SK-N-SH (cell line): ENCODE measurements at regions not wholly inside any gene's neighbourhood (a gene's known extent, or its start where the extent isn't known, plus 50 kb on each side); places are given as distances from the start of the nearest gene placed in this dataset.

ENCODE experiments used
- CTCF ChIA-PET: fragments of 300-600, 350-600 bp; formaldehyde crosslinking; extraction: SDS; loops from one replicate; lab custom pipeline; 2021; lab: Yijun Ruan, JAX
- POLR2A ChIA-PET: fragments of 350-600 bp; sonication (Branson Sonifier 250); formaldehyde crosslinking; extraction: SDS; loops from one replicate; lab custom pipeline; 2020; ENCODE audit warnings: antibody characterized with exemption, inconsistent platforms; lab: Yijun Ruan, JAX
- DNase-seq: peaks from one replicate; pipeline ENCODE4 v3.0.0; 2012
- H2AFZ ChIP-seq: fragments of 200-600 bp; sonication (generic); 2 replicates; pipeline ENCODE4 v1.8.1; 2016; ENCODE audit warnings: antibody characterized with exemption, mild to moderate bottlenecking, low read depth
- H3F3A ChIP-seq: fragments of 200-600 bp; sonication (generic); replicated peaks from 2 replicates; pipeline ENCODE3; 2016; ENCODE audit warnings: antibody characterized with exemption, mild to moderate bottlenecking; ENCODE audit not compliant: insufficient read depth
- H3K27ac ChIP-seq, 2 experiments: fragments of 200-500 bp in 1 of 2; fragments of 200-600 bp in 1 of 2; sonication (Bioruptor generic) in 1 of 2; sonication (generic), shearing (Covaris generic) in 1 of 2; 2 replicates each; pipeline versions ENCODE4 v1.5.1 to v1.6.1; 2014 to 2016; ENCODE audit warnings: low read depth in 2 of 2, inconsistent platforms in 1 of 2, low read length in 1 of 2, mild to moderate bottlenecking in 1 of 2, mixed read lengths in 1 of 2
- H3K27me3 ChIP-seq: fragments of 200-600 bp; sonication (generic), shearing (Covaris generic); 2 replicates; pipeline ENCODE4 v1.6.1; 2016; ENCODE audit warnings: mixed run types; ENCODE audit not compliant: insufficient read depth
- H3K36me3 ChIP-seq, 2 experiments: fragments of 200-500 bp in 1 of 2; fragments of 200-600 bp in 1 of 2; sonication (Bioruptor generic) in 1 of 2; sonication (generic) in 1 of 2; replicated peaks in 1 of 2; 2 replicates each; pipeline versions ENCODE3 to v1.5.1; 2014 to 2016; ENCODE audit warnings: low read length in 1 of 2, mild to moderate bottlenecking in 1 of 2; ENCODE audit not compliant: insufficient read depth in 2 of 2, control insufficient read depth in 1 of 2
- H3K4me1 ChIP-seq, 2 experiments: fragments of 200-500 bp in 1 of 2; fragments of 200-600 bp in 1 of 2; sonication (Bioruptor generic) in 1 of 2; sonication (generic), shearing (Covaris generic) in 1 of 2; 2 replicates each; pipeline versions ENCODE4 v1.5.1 to v1.6.1; 2014 to 2016; ENCODE audit warnings: low read depth in 1 of 2, low read length in 1 of 2, mixed run types in 1 of 2; ENCODE audit not compliant: insufficient read depth in 2 of 2, control insufficient read depth in 1 of 2
- H3K4me2 ChIP-seq: fragments of 200-600 bp; sonication (generic), shearing (Covaris generic); 2 replicates; pipeline ENCODE4 v1.6.1; 2017; ENCODE audit warnings: mixed run types
- H3K4me3 ChIP-seq, 2 experiments: fragments of 200-500 bp in 1 of 2; fragments of 200-600 bp in 1 of 2; sonication (Bioruptor generic) in 1 of 2; sonication (generic), shearing (Covaris generic) in 1 of 2; 2 replicates each; pipeline versions ENCODE4 v1.5.1 to v1.8.1; 2014 to 2016; ENCODE audit warnings: low read depth in 2 of 2, inconsistent platforms in 1 of 2, low read length in 1 of 2, mild to moderate bottlenecking in 1 of 2, mixed read lengths in 1 of 2, moderate library complexity in 1 of 2
- H3K79me2 ChIP-seq: fragments of 200-600 bp; sonication (generic); 2 replicates; pipeline ENCODE4 v1.8.1; 2017; ENCODE audit warnings: mild to moderate bottlenecking; ENCODE audit not compliant: insufficient read depth
- H3K9ac ChIP-seq: fragments of 200-600 bp; sonication (generic); 2 replicates; pipeline ENCODE4 v1.6.1; 2017; ENCODE audit warnings: mixed run types
- H3K9me2 ChIP-seq: fragments of 200-600 bp; sonication (generic); 2 replicates; pipeline ENCODE4 v1.6.1; 2017; ENCODE audit warnings: mixed run types
- H3K9me3 ChIP-seq: fragments of 200-600 bp; sonication (generic); 2 replicates; pipeline ENCODE4 v1.6.1; 2017; ENCODE audit warnings: mixed run types, mild to moderate bottlenecking, moderate library complexity
- H4K20me1 ChIP-seq: fragments of 200-600 bp; sonication (generic); 2 replicates; pipeline ENCODE4 v1.6.1; 2017; ENCODE audit warnings: mild to moderate bottlenecking, mixed run types; ENCODE audit not compliant: insufficient read depth
- CHD2 ChIP-seq: fragments of 150-350 bp; IDR thresholded peaks from 2 replicates; pipeline ENCODE4 v1.6.1; 2018; ENCODE audit warnings: low read length; ENCODE audit not compliant: partially characterized antibody
- CTCF ChIP-seq: fragments of 200-600 bp; sonication (generic); IDR thresholded peaks from 2 replicates; pipeline ENCODE4 v1.6.1; 2017; ENCODE audit warnings: antibody characterized with exemption, mild to moderate bottlenecking, moderate library complexity
- ELF1 ChIP-seq: IDR thresholded peaks from 2 replicates; pipeline ENCODE4 v1.4.0; 2012
- EP300 ChIP-seq, 2 experiments: IDR thresholded peaks; 2 replicates each; pipeline versions ENCODE4 v1.4.0 to v1.6.1; 2012; ENCODE audit warnings: borderline replicate concordance in 1 of 2, low read depth in 1 of 2, low read length in 1 of 2
- EZH2phosphoT487 ChIP-seq: fragments of 200-600 bp; sonication (generic); IDR thresholded peaks from 2 replicates; pipeline ENCODE4 v1.6.1; 2017; ENCODE audit warnings: low read depth, mixed run types, mild to moderate bottlenecking, antibody characterized with exemption, moderate library complexity, borderline replicate concordance
- FOSL2 ChIP-seq: IDR thresholded peaks from 2 replicates; pipeline ENCODE4 v1.4.0; 2012; ENCODE audit warnings: low read depth, mild to moderate bottlenecking, moderate library complexity, borderline replicate concordance
- FOXJ3 ChIP-seq: sonication (generic); formaldehyde crosslinking; IDR thresholded peaks from 2 replicates; pipeline ENCODE4 v1.5.1; 2020; ENCODE audit warnings: mild to moderate bottlenecking, missing genetic modification reagents
- FOXM1 ChIP-seq: IDR thresholded peaks from 2 replicates; pipeline ENCODE4 v1.4.0; 2012; ENCODE audit warnings: low read depth, mild to moderate bottlenecking
- GATA2 ChIP-seq: sonication (generic); formaldehyde crosslinking; IDR thresholded peaks from 2 replicates; pipeline ENCODE4 v1.5.0; 2020; ENCODE audit warnings: mild to moderate bottlenecking, missing genetic modification reagents
- MAX ChIP-seq: IDR thresholded peaks from 2 replicates; pipeline ENCODE4 v1.4.0; 2012; ENCODE audit warnings: low read depth
- MEF2A ChIP-seq: IDR thresholded peaks from 2 replicates; pipeline ENCODE4 v1.4.0; 2012; ENCODE audit warnings: low read depth, borderline replicate concordance
- MXI1 ChIP-seq: IDR thresholded peaks from 2 replicates; pipeline ENCODE4 v1.6.1; 2012; ENCODE audit warnings: mild to moderate bottlenecking, low read depth, low read length, improper control_type of control experiment
- NRF1 ChIP-seq: IDR thresholded peaks from 2 replicates; pipeline ENCODE4 v1.6.1; 2012; ENCODE audit warnings: low read depth, mild to moderate bottlenecking, low read length
- PBX3 ChIP-seq: IDR thresholded peaks from 2 replicates; pipeline ENCODE4; 2012
- RAD21 ChIP-seq: IDR thresholded peaks from 2 replicates; pipeline ENCODE4 v1.6.1; 2012; ENCODE audit warnings: mild to moderate bottlenecking, low read length
- RCOR1 ChIP-seq: fragments of 150-350 bp; IDR thresholded peaks from 2 replicates; pipeline ENCODE4 v1.6.1; 2017; ENCODE audit warnings: antibody characterized with exemption, low read length
- RFX5 ChIP-seq: IDR thresholded peaks from 2 replicates; pipeline ENCODE4 v1.6.1; 2012; ENCODE audit warnings: mild to moderate bottlenecking, improper control_type of control experiment, low read length
- SIN3A ChIP-seq: IDR thresholded peaks from 2 replicates; pipeline ENCODE4 v1.6.1; 2012; ENCODE audit warnings: low read depth, mild to moderate bottlenecking, low read length, moderate library complexity, borderline replicate concordance
- TAF1 ChIP-seq: IDR thresholded peaks from 2 replicates; pipeline ENCODE4 v1.6.1; 2012; ENCODE audit warnings: low read depth, mild to moderate bottlenecking, low read length, moderate library complexity, borderline replicate concordance
- USF2 ChIP-seq: fragments of 150-350 bp; IDR thresholded peaks from 2 replicates; pipeline ENCODE4 v1.6.1; 2017; ENCODE audit warnings: antibody characterized with exemption, low read length, low read depth, borderline replicate concordance
- WGBS: methylation state at CpG from one replicate; pipeline ENCODE4 v1.1.6; 2017; ENCODE audit warnings: low lambda C conversion rate; 5-methylcytosine and 5-hydroxymethylcytosine counted together

- Histone ChIP-seq H3K4me2 (no peak overlapping the region), H3K4me3 (no peak overlapping the region), H3K27ac (no peak overlapping the region), H3K79me2 (no peaks in the 10 kb centered on the region), H3K9me2 (no peaks in the 10 kb centered on the region), H3K9me3 (0 out of 2 replicates have a peak, but pooled peaks cover 20% of the 10 kb centered on the region), H2AFZ (no peak overlapping the region), H3K27me3 (no peaks in the 10 kb centered on the region), H3F3A (no peaks in the 10 kb centered on the region), H3K36me3 (no peaks in the 10 kb centered on the region), H3K4me1 (no peaks in the 10 kb centered on the region; a peak in 1 of 4 replicates), H3K9ac (no peak overlapping the region), H4K20me1 (no peaks in the 10 kb centered on the region)
- no peak for DNase-seq
- ChIA-PET CTCF (interaction anchor here (1.1 kb wide), 1 partner anchor 14 kb away, joined by 3 read pairs; no protein-coding TSS in a partner anchor), POLR2A (no interaction called here)
- 58% methylated on average over 1 of the region's 1 CpG for WGBS
- no peak for TF ChIP-seq CTCF
- no peak for TF ChIP-seq PBX3
- TF ChIP-seq ELF1: no peak
- no peak for TF ChIP-seq EZH2phosphoT487
- TF ChIP-seq SIN3A: no peak
- no peak for TF ChIP-seq CHD2
- no peak for TF ChIP-seq RAD21
- no peak for TF ChIP-seq FOXM1
- TF ChIP-seq USF2: no peak
Measured at GRCh38 chr5:82901281-82901888, 175.8 kb downstream of the TMEM167A start.

- POLR2A ChIA-PET: no interaction called here
- no peaks in the 10 kb centered on the region for H3K36me3 ChIP-seq
- H3K9me3 ChIP-seq: no peaks in the 10 kb centered on the region
- H3K4me2 ChIP-seq: no peak overlapping the region
- H3K79me2 ChIP-seq: no peaks in the 10 kb centered on the region
- no peak overlapping the region for H2AFZ ChIP-seq
- H3K4me1 ChIP-seq: peaks cover 0 to 11% of the 10 kb centered on the region in 2 experiments; a peak in 3 of 4 replicates
- peak; percentile 45 for DNase-seq
- no peaks in the 10 kb centered on the region for H3K9me2 ChIP-seq
- no peaks in the 10 kb centered on the region for H4K20me1 ChIP-seq
- no peak overlapping the region for H3K4me3 ChIP-seq
- CTCF ChIA-PET: interaction anchor here (0.9 kb wide), 1 partner anchor 577 kb away, joined by 3 read pairs; the partner anchor contains the start of gene VCAN
- no peaks in the 10 kb centered on the region for H3K27me3 ChIP-seq
- WGBS: 25% methylated on average over 3 of the region's 3 CpGs
- peak overlapping the region in 1 of 2 experiments; percentile 58; a peak in 2 of 4 replicates for H3K27ac ChIP-seq
- H3K9ac ChIP-seq: no peak overlapping the region
- H3F3A ChIP-seq: no peaks in the 10 kb centered on the region
- TF ChIP-seq TAF1 (no peak), MAX (no peak), FOSL2 (no peak), FOXJ3 (no peak), USF2 (no peak), EP300 (IDR thresholded peaks at IDR 0.05; ENCODE audit: borderline replicate concordance in 1 of 2, low read depth in 1 of 2, low read length in 1 of 2) (peak in 1 of 2 experiments; percentile 49; a peak in 1 of 4 replicates), GATA2 (0 out of 2 replicates have a peak, but pooled peaks have one; percentile 20), RCOR1 (peak; percentile 30; the same call in 1 of the 2 replicates), RAD21 (peak; percentile 4; the same call in 1 of the 2 replicates), MEF2A (no peak), NRF1 (no peak), MXI1 (no peak), RFX5 (no peak), CHD2 (no peak)
Measured at GRCh38 chr5:82894716-82895115, 182.5 kb downstream of the TMEM167A start.
